Stimulated activated naive CD8-positive, alpha-beta T cell treated with anti-CD3 and anti-CD28 coated beads, Interleukin-15, amount 100 ng/mL, for 72 hours (primary cell): ENCODE measurements at regions not wholly inside any gene's neighbourhood (a gene's known extent, or its start where the extent isn't known, plus 50 kb on each side); places are given as distances from the start of the nearest gene placed in this dataset.

ENCODE experiments used
- ATAC-seq: fragments of 150-1000 bp; cut with Tn5 transposase; 2 replicates; pipeline ENCODE4 v1.10.0; 2021; ENCODE audit warnings: mild to moderate bottlenecking, moderate library complexity
- DNase-seq, 2 donors: peaks; one replicate each; pipeline ENCODE4 v3.0.0; 2021 to 2022
- H3K27ac Mint-ChIP-seq, 2 donors: one replicate each; pipeline ENCODE4 v1.8.0; 2022; ENCODE audit warnings: mild to moderate bottlenecking in 2 of 2, mixed read lengths in 2 of 2, moderate library complexity in 2 of 2
- H3K27me3 Mint-ChIP-seq: one replicate; pipeline ENCODE4 v1.8.0; 2022; ENCODE audit warnings: mixed read lengths
- H3K4me1 Mint-ChIP-seq: one replicate; pipeline ENCODE4 v1.8.0; 2022; ENCODE audit warnings: mild to moderate bottlenecking, mixed read lengths
- H3K4me3 Mint-ChIP-seq, 2 donors: one replicate each; pipeline ENCODE4 v1.8.0; 2022; ENCODE audit warnings: mild to moderate bottlenecking in 2 of 2, mixed read lengths in 2 of 2, moderate library complexity in 1 of 2
- H3K9me3 Mint-ChIP-seq, 2 donors: one replicate each; pipeline ENCODE4 v1.8.0; 2022; ENCODE audit warnings: mixed read lengths in 2 of 2

- H3K4me1 Mint-ChIP-seq: peaks cover 13% of the 10 kb centered on the region
- H3K27me3 Mint-ChIP-seq: peaks cover 11% of the 10 kb centered on the region
- ATAC-seq: no peak
- no peak overlapping the region for H3K4me3 Mint-ChIP-seq
- peaks cover 9 to 20% of the 10 kb centered on the region in 2 donors for H3K9me3 Mint-ChIP-seq
- no peak for DNase-seq
- no peak overlapping the region for H3K27ac Mint-ChIP-seq
Observed at GRCh38 chr6:106035655-106036054, 50.5 kb upstream of the PRDM1 start.

- Mint-ChIP-seq H3K27me3 (peaks cover 21% of the 10 kb centered on the region), H3K9me3 (peaks cover 9 to 20% of the 10 kb centered on the region in 2 donors), H3K4me3 (no peak overlapping the region), H3K4me1 (peaks cover 13% of the 10 kb centered on the region), H3K27ac (no peak overlapping the region)
- ATAC-seq: no peak
- DNase-seq: no peak
Observed at GRCh38 chr6:106033806-106034205, 52.3 kb upstream of the PRDM1 start.

GRCh38 chr6:106027758-106028157, 58.4 kb upstream of the PRDM1 start:
- peaks cover 50% of the 10 kb centered on the region for H3K27me3 Mint-ChIP-seq
- H3K4me3 Mint-ChIP-seq: no peak overlapping the region
- DNase-seq (no peak), ATAC-seq (no peak)
- no peak overlapping the region for H3K27ac Mint-ChIP-seq
- H3K4me1 Mint-ChIP-seq: peaks cover 24% of the 10 kb centered on the region
- H3K9me3 Mint-ChIP-seq: no peaks in the 10 kb centered on the region

- DNase-seq (peak in 1 of 2 donors; percentile 10), ATAC-seq (peak; percentile 62)
- Mint-ChIP-seq H3K27ac (peak overlapping the region; percentile 20 to 77), H3K27me3 (peaks cover 53% of the 10 kb centered on the region), H3K4me1 (peaks cover 24% of the 10 kb centered on the region), H3K4me3 (peak overlapping the region; percentile 44 to 55), H3K9me3 (no peaks in the 10 kb centered on the region)
Observed at GRCh38 chr6:106026748-106027715, 59.1 kb upstream of the PRDM1 start.

- DNase-seq (no peak), ATAC-seq (no peak)
- no peak overlapping the region for H3K4me3 Mint-ChIP-seq
- H3K4me1 Mint-ChIP-seq: peaks cover 19% of the 10 kb centered on the region
- H3K9me3 Mint-ChIP-seq: no peaks in the 10 kb centered on the region
- H3K27me3 Mint-ChIP-seq: peaks cover 43% of the 10 kb centered on the region
- no peak overlapping the region for H3K27ac Mint-ChIP-seq
Observed at GRCh38 chr6:106025655-106026054, 60.5 kb upstream of the PRDM1 start.

- H3K27me3 Mint-ChIP-seq: peaks cover 24% of the 10 kb centered on the region
- no peak overlapping the region for H3K27ac Mint-ChIP-seq
- DNase-seq (no peak), ATAC-seq (no peak)
- H3K4me3 Mint-ChIP-seq: no peak overlapping the region
- no peaks in the 10 kb centered on the region for H3K9me3 Mint-ChIP-seq
- H3K4me1 Mint-ChIP-seq: peaks cover 15% of the 10 kb centered on the region
Observed at GRCh38 chr6:106022801-106023200, 63.3 kb upstream of the PRDM1 start.

GRCh38 chr6:106017454-106017853, 68.7 kb upstream of the PRDM1 start:
- Mint-ChIP-seq H3K27ac (no peak overlapping the region), H3K27me3 (peaks cover 36% of the 10 kb centered on the region), H3K9me3 (no peaks in the 10 kb centered on the region), H3K4me3 (no peak overlapping the region), H3K4me1 (no peaks in the 10 kb centered on the region)
- DNase-seq (no peak), ATAC-seq (no peak)

GRCh38 chr6:106014955-106015354, 71.2 kb upstream of the PRDM1 start:
- peaks cover 0 to 7% of the 10 kb centered on the region in 2 donors for H3K9me3 Mint-ChIP-seq

GRCh38 chr6:106011476-106011875, 74.7 kb upstream of the PRDM1 start:
- ATAC-seq (no peak), DNase-seq (no peak)
- Mint-ChIP-seq H3K27ac (no peak overlapping the region), H3K9me3 (peaks cover 0 to 7% of the 10 kb centered on the region in 2 donors), H3K4me3 (no peak overlapping the region), H3K27me3 (peaks cover 55% of the 10 kb centered on the region), H3K4me1 (no peaks in the 10 kb centered on the region)

More at GRCh38 chr6:106014955-106015354, 71.2 kb upstream of the PRDM1 start:
- Mint-ChIP-seq H3K27me3 (peaks cover 36% of the 10 kb centered on the region), H3K4me3 (no peak overlapping the region), H3K27ac (no peak overlapping the region), H3K4me1 (no peaks in the 10 kb centered on the region)
- DNase-seq (no peak), ATAC-seq (no peak)

- H3K9me3 Mint-ChIP-seq: no peaks in the 10 kb centered on the region
- no peak overlapping the region for H3K4me3 Mint-ChIP-seq
- no peak for ATAC-seq
- DNase-seq: no peak
- no peaks in the 10 kb centered on the region for H3K4me1 Mint-ChIP-seq
- H3K27me3 Mint-ChIP-seq: peaks cover 78% of the 10 kb centered on the region
- no peak overlapping the region for H3K27ac Mint-ChIP-seq
Observed at GRCh38 chr6:106005954-106006353, 80.2 kb upstream of the PRDM1 start.

GRCh38 chr6:106005013-106005412, 81.1 kb upstream of the PRDM1 start:
- Mint-ChIP-seq H3K9me3 (no peaks in the 10 kb centered on the region), H3K4me3 (no peak overlapping the region), H3K27ac (no peak overlapping the region), H3K27me3 (peaks cover 82% of the 10 kb centered on the region), H3K4me1 (no peaks in the 10 kb centered on the region)
- no peak for DNase-seq
- ATAC-seq: no peak

GRCh38 chr6:106003268-106003987, 82.7 kb upstream of the PRDM1 start:
- no peak for DNase-seq
- ATAC-seq: no peak
- Mint-ChIP-seq H3K4me3 (no peak overlapping the region), H3K9me3 (no peaks in the 10 kb centered on the region), H3K4me1 (no peaks in the 10 kb centered on the region), H3K27ac (no peak overlapping the region), H3K27me3 (peaks cover 82% of the 10 kb centered on the region)

- Mint-ChIP-seq H3K27ac (no peak overlapping the region), H3K27me3 (peaks cover 83% of the 10 kb centered on the region)
Observed at GRCh38 chr6:106002005-106002404, 84.1 kb upstream of the PRDM1 start.

GRCh38 chr6:106000935-106001334, 85.2 kb upstream of the PRDM1 start:
- peaks cover 81% of the 10 kb centered on the region for H3K27me3 Mint-ChIP-seq

More at GRCh38 chr6:106002005-106002404, 84.1 kb upstream of the PRDM1 start:
- DNase-seq (no peak), ATAC-seq (no peak)
- H3K4me1 Mint-ChIP-seq: no peaks in the 10 kb centered on the region
- H3K4me3 Mint-ChIP-seq: no peak overlapping the region
- H3K9me3 Mint-ChIP-seq: no peaks in the 10 kb centered on the region

GRCh38 chr6:105997482-105997881, 88.7 kb upstream of the PRDM1 start:
- Mint-ChIP-seq H3K27me3 (peaks cover 76% of the 10 kb centered on the region), H3K27ac (no peak overlapping the region), H3K4me1 (peaks cover 15% of the 10 kb centered on the region), H3K4me3 (no peak overlapping the region), H3K9me3 (no peaks in the 10 kb centered on the region)
- DNase-seq (no peak), ATAC-seq (no peak)

More at GRCh38 chr6:106000935-106001334, 85.2 kb upstream of the PRDM1 start:
- H3K4me1 Mint-ChIP-seq: no peaks in the 10 kb centered on the region
- ATAC-seq: no peak
- no peak for DNase-seq
- H3K27ac Mint-ChIP-seq: no peak overlapping the region
- no peak overlapping the region for H3K4me3 Mint-ChIP-seq
- H3K9me3 Mint-ChIP-seq: no peaks in the 10 kb centered on the region

GRCh38 chr6:105995391-105995865, 90.7 kb upstream of the PRDM1 start:
- H3K27ac Mint-ChIP-seq: no peak overlapping the region
- DNase-seq (no peak), ATAC-seq (no peak)
- H3K4me1 Mint-ChIP-seq: peaks cover 15% of the 10 kb centered on the region
- H3K4me3 Mint-ChIP-seq: peak overlapping the region; percentile 91 to 92
- H3K27me3 Mint-ChIP-seq: peaks cover 70% of the 10 kb centered on the region
- H3K9me3 Mint-ChIP-seq: no peaks in the 10 kb centered on the region
